Superior temporal gyrus (tissue), 1 donor: ENCODE measurements at regions not wholly inside any gene's neighbourhood (a gene's known extent, or its start where the extent isn't known, plus 50 kb on each side); places are given as distances from the start of the nearest gene placed in this dataset.

Experiments used
- DNase-seq: peaks from one replicate; pipeline ENCODE4 v3.0.0-alpha.2; 2016; ENCODE audit errors: extremely low spot score

- DNase-seq = no peak
Measured at GRCh38 chr12:116483959-116484750, 75.0 kb upstream of the MAP1LC3B2 start.

GRCh38 chr12:116484807-116485206, 74.4 kb upstream of the MAP1LC3B2 start:
- no peak for DNase-seq

DNA sequence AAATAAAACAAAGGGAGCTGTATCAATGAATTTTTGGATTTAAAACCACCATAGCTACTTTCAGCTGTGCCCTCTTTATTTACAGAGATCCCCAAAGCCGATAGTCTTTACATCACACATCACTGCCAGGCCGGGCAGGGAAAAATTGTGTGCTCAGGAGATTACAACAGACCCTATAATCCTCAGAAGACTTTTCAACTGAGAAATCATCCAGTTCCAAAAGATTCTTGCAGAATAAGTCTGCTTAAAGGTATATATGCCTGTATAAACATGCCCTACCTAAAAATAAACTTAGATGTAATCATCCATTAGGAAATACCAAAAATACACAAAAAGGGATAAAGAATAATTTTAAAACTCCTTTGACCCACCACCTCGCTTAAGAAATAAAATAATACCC, 70.1 kb upstream of the MAP1LC3B2 start:
- no peak for DNase-seq

DNA sequence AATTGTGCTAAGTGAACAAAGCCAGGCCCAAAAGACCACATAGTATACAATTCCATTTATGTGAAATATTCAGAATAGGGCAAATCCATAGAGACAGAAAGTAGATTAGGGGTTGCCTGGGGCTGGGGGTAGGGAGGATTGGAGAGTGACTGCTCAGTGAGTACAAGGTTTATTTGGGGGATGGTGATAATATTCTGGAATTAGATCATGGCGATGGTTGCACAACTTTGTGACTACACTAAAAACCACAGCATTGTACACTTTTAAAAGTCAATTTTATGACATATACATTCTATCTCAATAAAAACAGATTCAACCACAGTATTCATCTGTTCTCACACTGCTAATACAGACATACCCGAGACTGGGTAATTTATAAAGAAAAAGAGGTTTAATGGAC, 68.7 kb upstream of the MAP1LC3B2 start:
- no peak for DNase-seq

DNA sequence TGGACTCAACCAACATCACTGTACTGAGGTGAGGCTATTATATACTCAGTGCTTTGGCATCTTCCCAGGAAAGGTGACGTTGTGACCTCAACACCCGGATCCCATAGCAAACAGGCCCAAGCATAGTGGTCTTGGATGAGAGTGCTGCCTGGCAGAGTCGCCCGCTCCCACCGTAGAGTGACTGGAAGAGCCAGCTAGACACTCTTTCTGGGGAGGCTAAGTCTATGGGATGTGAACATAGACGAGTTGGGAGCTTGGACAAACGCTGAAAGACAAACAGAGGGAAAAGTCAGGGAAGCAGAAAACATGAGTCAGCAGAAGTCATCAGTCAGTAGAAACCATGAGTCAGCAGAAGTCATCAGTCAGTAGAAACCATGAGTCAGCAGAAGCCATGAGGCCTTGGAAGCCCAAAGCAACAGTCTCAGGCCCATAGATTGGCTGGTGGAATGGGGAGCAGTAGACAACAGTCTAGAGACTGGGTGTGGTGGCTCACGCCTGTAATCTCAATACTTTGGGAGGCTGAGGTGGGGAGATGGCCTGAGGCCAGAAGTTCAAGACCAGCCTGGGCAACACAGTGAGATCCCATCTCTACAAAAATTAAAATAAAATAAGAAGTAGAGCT, 66.4 kb upstream of the MAP1LC3B2 start:
- no peak for DNase-seq

- DNase-seq = no peak
Measured at GRCh38 chr12:116495260-116495659, 63.9 kb upstream of the MAP1LC3B2 start.

DNA sequence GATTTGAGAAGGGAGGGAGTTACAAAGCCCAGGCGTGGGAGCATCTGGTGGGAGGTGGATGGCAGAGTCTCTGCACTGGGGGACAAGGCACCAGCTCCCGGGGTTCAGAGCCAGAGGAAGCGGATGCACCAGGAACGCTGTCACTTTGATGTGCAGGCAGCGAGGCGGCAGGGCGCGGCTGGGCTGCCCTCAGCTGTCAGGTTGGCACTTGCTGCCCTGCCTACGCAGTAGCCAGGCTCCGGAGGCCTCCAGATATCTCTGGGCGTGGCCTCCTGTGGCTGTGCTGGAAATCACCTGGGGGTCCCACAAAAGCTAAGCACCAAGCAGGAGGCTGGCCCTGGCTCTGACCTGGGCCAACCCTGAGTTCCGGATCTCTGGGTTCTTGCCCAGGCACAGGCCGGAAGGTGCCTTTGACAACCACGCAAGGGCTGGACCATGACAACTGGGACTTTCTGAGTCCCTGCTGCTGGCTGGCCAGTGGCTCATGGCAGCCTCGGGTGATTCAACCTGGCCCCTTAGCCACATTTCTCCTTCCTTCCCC, 62.1 kb upstream of the MAP1LC3B2 start:
- no peak for DNase-seq

- no peak for DNase-seq
Measured at GRCh38 chr12:116498471-116498870, 60.7 kb upstream of the MAP1LC3B2 start.

DNA sequence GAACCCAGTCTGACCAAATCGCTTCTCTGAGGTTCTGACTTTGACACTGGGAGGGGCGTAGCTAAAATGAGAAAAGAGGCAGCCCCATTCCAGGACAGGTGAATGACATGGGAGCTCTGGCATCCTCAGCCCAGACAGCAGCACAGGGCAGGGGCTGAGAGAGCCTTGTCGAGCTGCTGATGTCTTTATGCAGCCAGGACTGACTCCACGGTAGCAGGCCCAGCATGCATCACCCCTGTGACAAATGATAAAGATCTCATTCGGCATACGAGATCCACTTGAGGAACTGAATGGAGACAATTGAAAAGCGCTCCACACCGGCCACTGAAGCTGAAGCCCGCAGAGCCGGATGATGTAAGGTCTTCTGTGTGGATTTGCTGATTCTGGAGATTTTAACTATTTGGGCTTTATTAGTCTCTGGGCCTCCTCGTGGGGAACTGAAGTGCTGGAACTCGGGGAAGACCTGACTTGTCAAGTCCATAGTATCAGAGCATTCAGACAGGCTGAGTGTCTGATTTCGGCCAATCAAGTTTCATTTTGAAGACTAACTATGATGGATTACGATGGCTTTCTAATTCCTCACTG, 56.9 kb upstream of the MAP1LC3B2 start:
- no peak for DNase-seq

DNA sequence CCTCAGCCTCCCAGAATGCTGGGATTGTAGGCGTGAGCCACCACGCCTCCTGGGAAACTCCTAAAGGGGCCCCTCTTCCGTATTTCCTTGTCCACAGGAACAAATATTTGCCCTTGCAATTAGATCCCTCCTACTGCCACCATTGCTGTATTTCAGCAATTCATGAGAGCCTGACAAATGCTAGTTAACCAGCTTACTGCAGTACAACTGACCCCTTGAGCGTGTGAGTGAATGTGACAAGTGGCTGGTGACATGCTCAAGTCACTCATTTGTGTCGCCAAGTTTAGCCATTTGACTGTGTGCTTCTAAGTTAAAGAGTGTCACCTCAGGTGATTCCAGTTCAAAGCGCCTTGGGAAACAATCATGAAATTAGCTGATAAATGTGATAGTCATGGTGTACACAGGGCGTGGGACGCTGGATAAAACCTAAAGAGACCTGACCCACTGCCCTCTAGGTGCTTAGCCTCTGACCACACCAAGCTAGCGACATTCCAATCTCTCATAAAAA, 56.1 kb upstream of the MAP1LC3B2 start:
- no peak for DNase-seq

DNA sequence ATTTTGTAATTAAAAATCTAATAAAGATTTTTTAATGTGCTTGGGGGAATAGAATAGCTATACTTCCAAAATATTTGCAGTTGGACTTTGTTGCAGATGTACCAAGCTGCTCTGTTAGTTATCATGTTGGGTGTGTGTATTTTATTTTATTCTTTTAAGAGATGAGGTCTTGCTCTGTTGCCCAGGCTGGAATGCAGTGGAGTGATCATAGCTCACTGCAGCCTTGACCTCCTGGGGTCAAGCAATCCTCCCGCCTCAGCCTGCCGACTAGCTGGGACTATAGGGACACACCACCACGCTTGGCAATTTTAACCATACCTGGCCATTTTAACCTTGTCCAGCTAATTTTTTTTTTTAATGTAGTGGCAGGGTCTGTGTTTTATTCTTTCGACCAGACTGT, 54.7 kb upstream of the MAP1LC3B2 start:
- DNase-seq = no peak

- DNase-seq = no peak
Measured at GRCh38 chr12:116506697-116507064, 52.5 kb upstream of the MAP1LC3B2 start.

DNA sequence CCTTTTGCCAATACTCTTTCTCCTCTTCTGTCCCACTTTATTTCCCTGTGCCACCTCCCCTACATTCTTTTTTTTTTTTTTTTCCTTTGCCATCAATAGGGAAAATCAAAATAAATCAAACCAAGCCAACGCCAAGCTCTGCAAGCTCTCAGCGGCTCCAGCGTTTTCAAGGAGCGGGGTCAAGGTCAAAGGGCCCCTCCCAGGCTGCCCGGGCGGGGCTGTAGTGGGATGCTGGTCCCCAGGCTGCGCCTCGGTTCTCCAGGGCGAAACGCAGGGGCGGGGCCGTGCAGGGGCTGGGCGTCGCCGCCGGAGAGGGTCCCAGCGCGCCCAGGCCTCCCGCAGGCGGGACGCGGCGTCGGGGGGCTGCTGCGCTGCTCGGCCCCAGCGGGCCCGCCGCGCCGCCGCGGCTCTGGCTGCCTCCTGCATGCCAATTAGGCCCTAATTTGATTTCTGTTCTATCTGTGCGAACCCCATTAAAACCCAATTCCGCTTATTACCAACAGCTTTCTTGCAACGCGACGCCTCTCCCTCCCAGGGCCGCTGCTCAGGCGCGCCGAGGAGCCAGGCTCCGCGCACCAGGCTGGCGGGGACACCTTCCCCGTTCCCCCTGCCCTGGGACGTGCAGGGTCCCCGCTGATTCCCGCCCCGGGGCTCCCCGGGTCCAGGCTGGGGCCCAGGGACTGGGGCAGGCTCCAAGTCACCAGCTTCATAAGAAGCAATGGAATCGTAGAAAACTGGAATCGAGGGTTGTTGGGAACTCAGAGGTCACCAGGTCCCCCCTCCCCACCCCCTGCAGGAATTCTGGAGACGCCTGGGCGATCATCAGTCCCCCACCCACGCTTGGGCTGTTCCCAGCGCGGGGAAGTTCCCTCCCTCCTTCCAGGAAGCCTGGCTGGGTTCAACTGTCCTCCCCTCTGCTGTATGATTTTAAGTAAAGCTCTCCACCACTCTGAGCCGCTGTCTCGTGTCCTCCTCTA, 50.7 kb upstream of the MAP1LC3B2 start:
- no peak for DNase-seq
